A673 (cell line): ENCODE measurements at regions not wholly inside any gene's neighbourhood (a gene's known extent, or its start where the extent isn't known, plus 50 kb on each side); places are given as distances from the start of the nearest gene placed in this dataset.

ENCODE experiments used
- BruUV-seq: library from RNA; stranded (reverse); fragments of 400-500 nt; replicated peaks from 2 replicates; lab custom pipeline; 2021; lab: Mats Ljungman, UMichigan
- CTCF ChIA-PET: fragments of 300-600 bp; sonication (Branson Sonifier 250); formaldehyde crosslinking; loops from one replicate; lab custom pipeline; 2022; ENCODE audit warnings: antibody characterized with exemption; lab: Charles Lee
- POLR2A ChIA-PET: fragments of 300-600 bp; sonication (Branson Sonifier 250); formaldehyde crosslinking; loops from one replicate; lab custom pipeline; 2022; ENCODE audit warnings: antibody characterized with exemption; ENCODE audit not compliant: low non-redundant PET; lab: Charles Lee
- DNase-seq: peaks from one replicate; pipeline ENCODE4 v3.0.0-alpha.2; 2015; ENCODE audit warnings: low spot score
- H3K27ac ChIP-seq: fragments of 200-600 bp; sonication (generic); 2 replicates; pipeline ENCODE4 v1.5.1; 2016; ENCODE audit warnings: mixed run types, low read depth, mild to moderate bottlenecking, mixed read lengths, antibody characterized with exemption, low read length; ENCODE audit not compliant: poor library complexity, severe bottlenecking
- H3K27me3 ChIP-seq: fragments of 200-600 bp; sonication (generic); replicated peaks from 2 replicates; pipeline ENCODE4 v1.6.1; 2017; ENCODE audit warnings: mixed run types, low read depth, mild to moderate bottlenecking, mixed read lengths, antibody characterized with exemption, low read length; ENCODE audit not compliant: insufficient read depth, poor library complexity
- H3K36me3 ChIP-seq: fragments of 200-600 bp; sonication (generic); 2 replicates; pipeline ENCODE4 v1.6.1; 2016; ENCODE audit warnings: mixed run types, mild to moderate bottlenecking, mixed read lengths, antibody characterized with exemption, low read length; ENCODE audit not compliant: insufficient read depth, poor library complexity, severe bottlenecking
- H3K4me1 ChIP-seq: fragments of 200-600 bp; sonication (generic); 2 replicates; pipeline ENCODE4 v1.6.1; 2017; ENCODE audit warnings: mixed run types, mild to moderate bottlenecking, mixed read lengths, antibody characterized with exemption, low read length; ENCODE audit not compliant: insufficient read depth, poor library complexity, severe bottlenecking
- H3K4me3 ChIP-seq: fragments of 200-600 bp; sonication (generic); 2 replicates; pipeline ENCODE4 v1.5.1; 2016; ENCODE audit warnings: low read depth, mixed run types, mild to moderate bottlenecking, mixed read lengths, low read length; ENCODE audit not compliant: poor library complexity, severe bottlenecking
- H3K9me3 ChIP-seq: fragments of 200-600 bp; sonication (generic); 2 replicates; pipeline ENCODE4 v1.6.1; 2016; ENCODE audit warnings: mixed run types, low read depth, mild to moderate bottlenecking, mixed read lengths, antibody characterized with exemption, low read length; ENCODE audit not compliant: poor library complexity, severe bottlenecking
- EZH2 ChIP-seq: fragments of 200-600 bp; sonication (generic); IDR thresholded peaks from 2 replicates; pipeline ENCODE4 v1.6.1; 2017; ENCODE audit warnings: borderline replicate concordance, low read depth, mild to moderate bottlenecking, mixed read lengths, antibody characterized with exemption, low read length; ENCODE audit not compliant: poor library complexity, severe bottlenecking
- intact Hi-C: fragments of 100-400 bp; cut with micrococcal nuclease; formaldehyde crosslinking; loops from one replicate; pipeline ENCODE4 v1.10.0; 2022; ENCODE audit not compliant: unreplicated experiment
- TF ChIP-seq, protein P1 (sequence below): fragments of 300-800, 200-600 bp; sonication (generic); conservative IDR thresholded peaks from 2 replicates; pipeline ENCODE4 v1.5.1; 2017; ENCODE audit warnings: low read depth, mild to moderate bottlenecking, antibody characterized with exemption, low read length, moderate library complexity, mixed read lengths

DNA sequence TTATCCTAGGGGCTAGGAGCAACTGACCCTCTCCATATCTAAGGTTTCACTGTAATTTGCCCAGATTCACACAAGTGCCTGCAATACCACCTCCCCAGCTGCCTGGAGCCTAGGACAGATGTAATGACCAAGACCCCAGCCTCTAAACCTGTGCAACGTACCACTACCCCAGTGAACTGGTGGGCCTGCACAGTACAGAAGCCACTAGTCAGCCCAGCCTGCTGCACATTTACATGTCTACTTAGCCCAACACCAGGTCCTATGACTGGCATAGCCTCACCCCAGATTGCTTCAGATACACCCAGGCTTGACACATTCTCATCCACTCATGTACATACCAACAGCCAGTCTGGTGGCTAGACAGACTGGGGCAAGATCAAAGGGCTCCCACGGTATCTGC lies 1336.6 kb downstream of the BRINP3 start:
- TF ChIP-seq, protein P1, sequence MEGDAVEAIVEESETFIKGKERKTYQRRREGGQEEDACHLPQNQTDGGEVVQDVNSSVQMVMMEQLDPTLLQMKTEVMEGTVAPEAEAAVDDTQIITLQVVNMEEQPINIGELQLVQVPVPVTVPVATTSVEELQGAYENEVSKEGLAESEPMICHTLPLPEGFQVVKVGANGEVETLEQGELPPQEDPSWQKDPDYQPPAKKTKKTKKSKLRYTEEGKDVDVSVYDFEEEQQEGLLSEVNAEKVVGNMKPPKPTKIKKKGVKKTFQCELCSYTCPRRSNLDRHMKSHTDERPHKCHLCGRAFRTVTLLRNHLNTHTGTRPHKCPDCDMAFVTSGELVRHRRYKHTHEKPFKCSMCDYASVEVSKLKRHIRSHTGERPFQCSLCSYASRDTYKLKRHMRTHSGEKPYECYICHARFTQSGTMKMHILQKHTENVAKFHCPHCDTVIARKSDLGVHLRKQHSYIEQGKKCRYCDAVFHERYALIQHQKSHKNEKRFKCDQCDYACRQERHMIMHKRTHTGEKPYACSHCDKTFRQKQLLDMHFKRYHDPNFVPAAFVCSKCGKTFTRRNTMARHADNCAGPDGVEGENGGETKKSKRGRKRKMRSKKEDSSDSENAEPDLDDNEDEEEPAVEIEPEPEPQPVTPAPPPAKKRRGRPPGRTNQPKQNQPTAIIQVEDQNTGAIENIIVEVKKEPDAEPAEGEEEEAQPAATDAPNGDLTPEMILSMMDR, result no peak

DNA sequence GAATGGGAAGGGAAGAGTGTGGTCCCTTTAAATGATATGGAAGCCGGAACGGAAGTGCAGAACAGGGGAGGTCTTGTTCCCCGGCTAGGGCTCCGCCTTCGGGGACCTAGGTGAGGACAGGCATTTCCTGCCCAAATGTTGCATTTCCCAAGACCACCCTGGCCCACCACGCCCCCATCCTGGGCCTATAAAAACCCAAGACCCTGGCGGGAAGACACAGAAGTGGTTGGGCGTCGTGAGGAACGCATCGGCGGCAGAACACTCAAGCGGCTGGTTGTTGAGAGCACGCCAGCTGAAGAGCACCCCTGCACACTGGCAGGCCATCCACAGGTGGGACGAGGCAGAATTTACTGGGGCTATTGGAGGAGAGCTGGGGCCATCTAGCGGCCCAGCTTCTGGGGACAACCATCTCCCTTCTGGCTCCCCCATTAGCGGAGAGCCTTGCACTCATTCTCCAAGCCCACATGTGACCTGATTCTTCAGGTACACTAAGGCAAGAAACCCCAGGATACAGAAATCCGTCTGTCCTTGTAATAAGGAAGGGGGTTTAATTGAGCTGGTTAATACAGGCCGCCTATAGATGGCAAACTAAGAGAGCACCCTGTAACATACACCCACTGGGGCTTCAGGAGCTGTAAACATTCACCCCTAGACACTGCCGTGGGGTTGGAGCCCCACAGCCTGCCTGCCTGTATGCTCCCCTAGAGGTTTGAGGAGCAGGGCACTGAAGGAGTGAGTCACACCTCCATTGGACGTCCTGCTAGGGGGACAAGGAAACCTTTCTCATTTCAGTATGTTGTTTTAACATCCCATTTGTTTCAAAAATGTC lies 1327.9 kb downstream of the BRINP3 start:
- H3K27me3 ChIP-seq, result no peaks in the 10 kb centered on the region
- DNase-seq, result no peak
- no peaks in the 10 kb centered on the region for H3K9me3 ChIP-seq
- H3K36me3 ChIP-seq, result no peaks in the 10 kb centered on the region
- no TSS peak for BruUV-seq
- POLR2A ChIA-PET, result no interaction called here
- CTCF ChIA-PET, result no interaction called here
- no peaks in the 10 kb centered on the region for H3K4me1 ChIP-seq
- H3K27ac ChIP-seq, result no peak overlapping the region
- H3K4me3 ChIP-seq, result no peak overlapping the region
- TF ChIP-seq, protein P1, result no peak
- no peak for TF ChIP-seq EZH2
- intact Hi-C loops, result no loop called here

More for the DNA sequence above, 1336.6 kb downstream of the BRINP3 start:
- Histone ChIP-seq H3K4me3 (no peak overlapping the region), H3K9me3 (no peaks in the 10 kb centered on the region), H3K36me3 (no peaks in the 10 kb centered on the region), H3K27ac (no peak overlapping the region), H3K4me1 (no peaks in the 10 kb centered on the region), H3K27me3 (no peaks in the 10 kb centered on the region)
- intact Hi-C loops, result no loop called here
- ChIA-PET POLR2A (no interaction called here), CTCF (no interaction called here)
- BruUV-seq, result no TSS peak
- DNase-seq, result no peak

DNA sequence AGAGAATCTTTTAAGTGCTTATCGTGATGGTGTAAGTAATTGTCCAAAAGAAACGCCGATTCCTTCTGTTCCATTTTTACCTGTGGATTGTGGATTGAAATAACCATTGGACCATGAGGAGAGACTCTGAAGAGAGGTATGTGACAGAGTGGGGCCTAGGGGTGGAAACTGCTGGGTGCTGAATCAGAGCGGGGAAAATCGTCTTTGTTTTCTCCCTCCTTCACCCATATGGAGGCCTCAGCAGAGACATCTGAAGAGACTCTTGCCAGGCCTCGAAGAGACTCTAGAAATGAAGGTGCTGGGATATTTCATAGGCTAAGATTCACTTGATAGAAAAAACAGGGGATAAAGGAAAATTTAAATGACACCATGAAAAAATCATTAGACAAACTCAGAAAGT lies 1327.0 kb downstream of the BRINP3 start:
- TF ChIP-seq EZH2, result no peak
- TF ChIP-seq, protein P1, result no peak
- no TSS peak for BruUV-seq
- no peak for DNase-seq
- Histone ChIP-seq H3K27ac (no peak overlapping the region), H3K27me3 (no peaks in the 10 kb centered on the region), H3K4me1 (no peaks in the 10 kb centered on the region), H3K36me3 (no peaks in the 10 kb centered on the region), H3K4me3 (no peak overlapping the region), H3K9me3 (no peaks in the 10 kb centered on the region)
- ChIA-PET POLR2A (no interaction called here), CTCF (no interaction called here)
- intact Hi-C loops, result no loop called here
